ENCODE measurements at regions not wholly inside any gene's neighbourhood (a gene's known extent, or its start where the extent isn't known, plus 50 kb on each side); places are given as distances from the start of the nearest gene placed in this dataset.

DNA sequence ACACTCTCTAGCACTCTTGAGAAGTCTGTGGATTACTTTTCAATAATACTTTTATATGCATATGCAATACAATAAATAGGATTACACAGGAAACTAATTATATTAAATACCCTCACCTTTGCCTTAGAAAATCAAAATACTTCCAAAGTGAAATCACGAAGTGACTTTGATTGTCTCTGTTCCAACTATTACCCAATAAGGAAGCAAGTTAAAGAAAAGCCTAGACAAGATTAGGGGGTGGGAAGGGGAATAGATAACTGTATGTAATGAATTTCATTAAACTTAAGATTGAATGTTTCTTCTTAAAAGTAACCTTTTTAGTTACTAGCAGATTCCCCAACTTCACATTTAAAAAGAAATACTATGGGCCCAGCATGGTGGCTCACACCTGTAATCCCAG, 66.6 kb upstream of the SOX4 start:
- intact Hi-C loops (cut with DNase I) = no loop called here
- no peak for ATAC-seq

DNA sequence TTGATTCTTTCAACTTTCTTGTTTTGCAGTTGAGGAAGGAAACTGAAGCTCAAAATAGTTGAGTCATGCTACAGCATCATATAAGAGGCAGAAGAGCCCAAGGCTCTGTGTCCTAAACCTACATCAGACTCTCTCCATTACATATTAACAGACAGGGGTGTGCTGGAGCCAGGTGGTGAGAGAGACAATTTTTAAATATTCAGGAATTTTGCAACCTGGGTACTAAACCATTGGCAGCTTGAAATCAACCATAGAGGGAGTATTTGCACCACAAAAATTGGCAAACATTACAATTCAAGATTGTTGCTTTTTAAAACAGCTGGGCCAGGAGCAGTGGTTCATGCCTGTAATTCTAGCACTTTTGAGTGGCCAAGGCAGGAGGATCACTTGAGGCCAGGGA, 65.8 kb upstream of the SOX4 start:
- ATAC-seq = no peak
- intact Hi-C loops (cut with DNase I) = no loop called here

More for the DNA sequence above, 66.6 kb upstream of the SOX4 start:
- no peaks in the 10 kb centered on the region for H3K36me3 ChIP-seq
- DNase-seq = no peak
- TF ChIP-seq, protein P1, sequence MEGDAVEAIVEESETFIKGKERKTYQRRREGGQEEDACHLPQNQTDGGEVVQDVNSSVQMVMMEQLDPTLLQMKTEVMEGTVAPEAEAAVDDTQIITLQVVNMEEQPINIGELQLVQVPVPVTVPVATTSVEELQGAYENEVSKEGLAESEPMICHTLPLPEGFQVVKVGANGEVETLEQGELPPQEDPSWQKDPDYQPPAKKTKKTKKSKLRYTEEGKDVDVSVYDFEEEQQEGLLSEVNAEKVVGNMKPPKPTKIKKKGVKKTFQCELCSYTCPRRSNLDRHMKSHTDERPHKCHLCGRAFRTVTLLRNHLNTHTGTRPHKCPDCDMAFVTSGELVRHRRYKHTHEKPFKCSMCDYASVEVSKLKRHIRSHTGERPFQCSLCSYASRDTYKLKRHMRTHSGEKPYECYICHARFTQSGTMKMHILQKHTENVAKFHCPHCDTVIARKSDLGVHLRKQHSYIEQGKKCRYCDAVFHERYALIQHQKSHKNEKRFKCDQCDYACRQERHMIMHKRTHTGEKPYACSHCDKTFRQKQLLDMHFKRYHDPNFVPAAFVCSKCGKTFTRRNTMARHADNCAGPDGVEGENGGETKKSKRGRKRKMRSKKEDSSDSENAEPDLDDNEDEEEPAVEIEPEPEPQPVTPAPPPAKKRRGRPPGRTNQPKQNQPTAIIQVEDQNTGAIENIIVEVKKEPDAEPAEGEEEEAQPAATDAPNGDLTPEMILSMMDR (IDR thresholded peaks at IDR 0.05) = no peak
- no peak overlapping the region for H3K4me3 ChIP-seq
- H3K9me3 ChIP-seq = no peaks in the 10 kb centered on the region
- H3K4me1 ChIP-seq = no peaks in the 10 kb centered on the region
- no peaks in the 10 kb centered on the region for H3K27me3 ChIP-seq
- H3K27ac ChIP-seq = no peak overlapping the region

DNA sequence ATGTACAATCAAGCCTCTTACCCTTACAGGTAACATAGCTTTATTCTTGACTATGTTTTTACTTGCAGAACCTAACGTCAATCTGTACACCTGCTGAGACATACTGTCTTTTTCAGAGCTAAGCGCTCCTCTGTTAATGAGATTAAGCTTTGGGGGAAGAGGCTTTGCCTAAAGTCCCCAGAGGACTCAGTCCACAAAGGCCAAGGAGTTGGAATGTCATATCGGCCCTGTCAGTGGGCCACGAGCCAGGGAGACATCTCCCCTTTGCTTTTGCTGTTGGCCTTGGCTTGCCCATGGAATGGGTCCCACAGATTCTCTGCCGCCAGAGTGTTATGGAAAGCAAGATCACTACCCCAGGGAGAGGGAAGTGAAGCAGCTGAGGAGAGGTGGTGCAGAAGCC, 64.1 kb upstream of the SOX4 start:
- Histone ChIP-seq H3K9me3 (no peaks in the 10 kb centered on the region), H3K36me3 (no peaks in the 10 kb centered on the region), H3K4me1 (no peaks in the 10 kb centered on the region), H3K27me3 (no peaks in the 10 kb centered on the region), H3K27ac (no peak overlapping the region), H3K4me3 (no peak overlapping the region)
- DNase-seq (no peak), ATAC-seq (no peak)
- TF ChIP-seq, protein P1 (IDR thresholded peaks at IDR 0.05) = no peak
- intact Hi-C loops (cut with DNase I) = no loop called here

More for the DNA sequence above, 65.8 kb upstream of the SOX4 start:
- H3K4me1 ChIP-seq = no peaks in the 10 kb centered on the region
- TF ChIP-seq, protein P1 (IDR thresholded peaks at IDR 0.05) = no peak
- no peaks in the 10 kb centered on the region for H3K27me3 ChIP-seq
- no peaks in the 10 kb centered on the region for H3K9me3 ChIP-seq
- no peaks in the 10 kb centered on the region for H3K36me3 ChIP-seq
- H3K27ac ChIP-seq = no peak overlapping the region
- no peak for DNase-seq
- H3K4me3 ChIP-seq = no peak overlapping the region

DNA sequence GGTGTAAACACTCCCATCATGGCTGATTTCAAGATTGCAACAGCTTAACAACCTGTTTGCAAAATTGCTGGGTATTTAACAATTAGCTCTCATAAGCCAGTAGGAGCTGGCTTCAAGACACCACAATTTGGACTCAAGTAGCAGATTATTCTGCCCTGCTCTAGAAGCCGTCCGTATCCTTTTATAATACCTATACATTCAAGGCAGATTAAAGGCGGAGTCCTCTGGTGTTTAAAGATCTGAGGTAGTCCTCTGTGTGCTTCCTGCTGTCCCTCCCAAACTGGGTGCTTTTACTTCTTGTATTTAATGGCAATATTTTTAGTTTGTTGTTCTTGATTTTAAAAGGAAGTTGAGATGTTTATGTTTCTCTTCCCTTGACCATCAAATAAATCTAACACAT, 62.2 kb upstream of the SOX4 start:
- Histone ChIP-seq H3K27me3 (no peaks in the 10 kb centered on the region), H3K36me3 (no peaks in the 10 kb centered on the region), H3K4me1 (no peaks in the 10 kb centered on the region), H3K27ac (no peak overlapping the region), H3K4me3 (no peak overlapping the region), H3K9me3 (no peaks in the 10 kb centered on the region)
- intact Hi-C loops (cut with DNase I) = no loop called here
- DNase-seq = no peak
- ATAC-seq = no peak
- TF ChIP-seq, protein P1 (IDR thresholded peaks at IDR 0.05) = no peak

DNA sequence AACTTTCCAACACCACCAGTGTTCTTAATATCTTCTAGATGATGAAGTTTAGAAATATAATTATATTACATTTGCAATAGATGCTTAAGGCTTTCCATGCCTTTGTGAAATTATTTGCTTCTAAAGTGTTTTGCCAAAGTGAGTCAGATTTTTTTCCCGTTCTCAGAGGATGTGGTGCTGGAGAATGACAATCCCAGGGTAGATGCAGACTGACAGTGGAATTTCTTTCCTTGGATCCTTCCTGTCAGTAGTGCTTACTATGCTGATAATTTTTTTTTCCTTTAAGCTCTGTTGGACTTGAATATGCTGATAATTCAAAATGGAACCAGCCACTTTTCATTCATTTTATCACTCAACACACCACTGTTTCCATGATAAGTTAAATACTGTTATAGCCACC, 59.9 kb upstream of the SOX4 start:
- TF ChIP-seq, protein P1 (IDR thresholded peaks at IDR 0.05) = no peak
- H3K27ac ChIP-seq = no peak overlapping the region
- H3K9me3 ChIP-seq = no peaks in the 10 kb centered on the region
- no peak for DNase-seq
- no peaks in the 10 kb centered on the region for H3K4me1 ChIP-seq
- intact Hi-C loops (cut with DNase I) = no loop called here
- no peak overlapping the region for H3K4me3 ChIP-seq
- no peaks in the 10 kb centered on the region for H3K36me3 ChIP-seq
- no peak for ATAC-seq
- H3K27me3 ChIP-seq = no peaks in the 10 kb centered on the region

Measured in left lung (tissue), 4 donors.